ENCODE measurements at regions not wholly inside any gene's neighbourhood (a gene's known extent, or its start where the extent isn't known, plus 50 kb on each side); places are given as distances from the start of the nearest gene placed in this dataset.

DNA sequence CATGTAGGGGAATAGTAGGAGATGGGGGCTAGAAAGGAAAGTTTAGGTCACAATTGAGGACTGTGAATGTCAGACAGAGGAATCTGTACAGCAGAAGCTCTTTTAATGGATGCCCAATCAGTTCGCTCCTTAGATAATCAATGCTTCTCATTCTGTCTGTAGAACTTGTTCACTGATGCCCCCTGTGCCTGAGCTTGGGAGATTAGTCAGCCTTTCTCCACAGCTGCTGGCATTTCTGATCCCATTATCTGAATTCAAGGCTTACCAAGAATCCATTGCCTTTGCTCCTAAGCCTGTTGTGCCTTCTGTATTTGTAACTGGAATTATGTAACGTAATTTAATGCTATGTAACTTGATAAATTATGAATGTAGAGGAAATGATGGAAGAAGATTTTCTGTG lies 53.2 kb upstream of the BBS12 start:
- TF ChIP-seq EZH2 (IDR thresholded peaks at IDR 0.05; ENCODE audit: insufficient read depth, poor library complexity, severe bottlenecking) (no peak), EZH2phosphoT487 (IDR thresholded peaks at IDR 0.05; ENCODE audit: insufficient read depth, low read depth) (no peak)

Measured in GM23248 (cell line).